IMR-90 (cell line): ENCODE measurements at regions not wholly inside any gene's neighbourhood (a gene's known extent, or its start where the extent isn't known, plus 50 kb on each side); places are given as distances from the start of the nearest gene placed in this dataset.

Experiments
- ATAC-seq: fragments of 200-7000 bp; cut with Tn5 transposase; 2 replicates; pipeline ENCODE4 v1.9.1; 2020; ENCODE audit warnings: low read depth, mild to moderate bottlenecking, moderate library complexity
- BruUV-seq: library from RNA; stranded (reverse); fragments of 400-500 nt; replicated peaks from 2 replicates; lab custom pipeline; 2021; lab: Mats Ljungman, UMichigan
- CTCF ChIA-PET: fragments of 300-600 bp; formaldehyde crosslinking; extraction: SDS; loops from one replicate; lab custom pipeline; 2021; ENCODE audit warnings: antibody characterized with exemption; lab: Yijun Ruan, JAX
- POLR2A ChIA-PET: fragments of 300-600 bp; sonication (Branson Sonifier 250); formaldehyde crosslinking; loops from one replicate; lab custom pipeline; 2022; ENCODE audit warnings: antibody characterized with exemption; ENCODE audit not compliant: unreplicated experiment; lab: Charles Lee
- DNase-seq: peaks from one replicate; pipeline ENCODE4 v3.0.0; 2013
- H2AFZ ChIP-seq: replicated peaks from 2 replicates; pipeline ENCODE3; 2013; ENCODE audit warnings: low read length, mild to moderate bottlenecking; ENCODE audit not compliant: poor library complexity
- H2AK5ac ChIP-seq: 2 replicates; pipeline ENCODE4 v1.6.1; 2013; ENCODE audit warnings: low read depth, low read length, inconsistent platforms
- H2AK9ac ChIP-seq: replicated peaks from 2 replicates; pipeline ENCODE3; 2013; ENCODE audit warnings: mild to moderate bottlenecking, low read depth, low read length, moderate library complexity; ENCODE audit not compliant: poor library complexity
- H2BK120ac ChIP-seq: 2 replicates; pipeline ENCODE4 v1.6.1; 2013; ENCODE audit warnings: low read depth, low read length, inconsistent platforms
- H2BK15ac ChIP-seq: 3 replicates; pipeline ENCODE4 v1.6.1; 2013; ENCODE audit warnings: low read depth, low read length, inconsistent platforms
- H2BK20ac ChIP-seq: 2 replicates; pipeline ENCODE4 v1.6.1; 2013; ENCODE audit warnings: low read depth, mild to moderate bottlenecking, inconsistent platforms, low read length, moderate library complexity
- H2BK5ac ChIP-seq: 2 replicates; pipeline ENCODE4 v1.6.1; 2013; ENCODE audit warnings: mild to moderate bottlenecking, low read depth, low read length, inconsistent platforms; ENCODE audit not compliant: poor library complexity, severe bottlenecking
- H3K14ac ChIP-seq: replicated peaks from 2 replicates; pipeline ENCODE4 v1.6.1; 2013; ENCODE audit warnings: low read depth, low read length, inconsistent platforms
- H3K18ac ChIP-seq: 2 replicates; pipeline ENCODE4 v1.6.1; 2013; ENCODE audit warnings: low read depth, low read length, control low read depth
- H3K23ac ChIP-seq: 2 replicates; pipeline ENCODE4 v1.6.1; 2013; ENCODE audit warnings: low read depth, low read length, inconsistent platforms
- H3K27ac ChIP-seq: 2 replicates; pipeline ENCODE4 v1.5.1; 2013; ENCODE audit warnings: mild to moderate bottlenecking, control low read depth, low read length; ENCODE audit not compliant: insufficient read depth
- H3K27me3 ChIP-seq: 2 replicates; pipeline ENCODE4 v1.6.1; 2013; ENCODE audit warnings: low read length; ENCODE audit not compliant: control insufficient read depth, insufficient read depth
- H3K36me3 ChIP-seq: 2 replicates; pipeline ENCODE4 v1.6.1; 2013; ENCODE audit warnings: low read length, mixed read lengths; ENCODE audit not compliant: control insufficient read depth, insufficient read depth
- H3K4ac ChIP-seq: 2 replicates; pipeline ENCODE4 v1.6.1; 2013; ENCODE audit warnings: low read depth, low read length, inconsistent platforms
- H3K4me1 ChIP-seq: 2 replicates; pipeline ENCODE4 v1.6.1; 2013; ENCODE audit warnings: low read length, mixed read lengths; ENCODE audit not compliant: control insufficient read depth, insufficient read depth
- H3K4me2 ChIP-seq: 2 replicates; pipeline ENCODE4 v1.6.1; 2013; ENCODE audit warnings: low read depth, mild to moderate bottlenecking, control low read depth, low read length, moderate library complexity
- H3K4me3 ChIP-seq: 2 replicates; pipeline ENCODE4 v1.5.1; 2013; ENCODE audit warnings: low read depth, mild to moderate bottlenecking, control low read depth, low read length, moderate library complexity; ENCODE audit not compliant: insufficient read depth
- H3K56ac ChIP-seq: 2 replicates; pipeline ENCODE4 v1.6.1; 2013; ENCODE audit warnings: low read length, inconsistent platforms; ENCODE audit not compliant: insufficient read depth; ENCODE audit errors: extremely low read depth
- H3K79me1 ChIP-seq, 2 experiments: 2 replicates each; pipeline ENCODE4 v1.6.1; 2013; ENCODE audit warnings: low read length in 2 of 2, inconsistent platforms in 1 of 2, low read depth in 1 of 2
- H3K9ac ChIP-seq: 2 replicates; pipeline ENCODE4 v1.6.1; 2013; ENCODE audit warnings: low read depth, low read length, control low read depth
- H3K9me1 ChIP-seq: 2 replicates; pipeline ENCODE4 v1.6.1; 2013; ENCODE audit warnings: low read length, inconsistent platforms; ENCODE audit not compliant: insufficient read depth
- H3K9me3 ChIP-seq: 2 replicates; pipeline ENCODE4 v1.6.1; 2013; ENCODE audit warnings: low read length; ENCODE audit not compliant: control insufficient read depth, insufficient read depth
- H4K20me1 ChIP-seq: 2 replicates; pipeline ENCODE4 v1.6.1; 2013; ENCODE audit warnings: low read length, inconsistent platforms; ENCODE audit not compliant: insufficient read depth
- H4K5ac ChIP-seq: 2 replicates; pipeline ENCODE4 v1.6.1; 2013; ENCODE audit warnings: mild to moderate bottlenecking, low read depth, low read length, control low read depth
- H4K8ac ChIP-seq, 2 experiments: 2 replicates each; pipeline ENCODE4 v1.6.1; 2013; ENCODE audit warnings: low read depth in 2 of 2, low read length in 2 of 2, control low read depth in 1 of 2, inconsistent platforms in 1 of 2
- H4K91ac ChIP-seq: 2 replicates; pipeline ENCODE4 v1.6.1; 2013; ENCODE audit warnings: low read depth, low read length, inconsistent platforms; ENCODE audit not compliant: insufficient read depth
- BHLHE40 ChIP-seq: fragments of 150-350 bp; IDR thresholded peaks from 2 replicates; pipeline ENCODE4 v1.6.1; 2016; ENCODE audit warnings: mild to moderate bottlenecking, low read depth, low read length
- CEBPB ChIP-seq: IDR thresholded peaks from 2 replicates; pipeline ENCODE4 v1.6.1; 2012; ENCODE audit warnings: low read depth, low read length, improper control_type of control experiment
- CHD1 ChIP-seq: IDR thresholded peaks from 2 replicates; pipeline ENCODE4 v1.6.1; 2012; ENCODE audit warnings: low read depth, low read length, improper control_type of control experiment
- CTCF ChIP-seq: conservative IDR thresholded peaks from 2 replicates; pipeline ENCODE4 v1.5.1; 2012; ENCODE audit warnings: mild to moderate bottlenecking, low read depth, low read length, improper control_type of control experiment
- ELK1 ChIP-seq: fragments of 150-350 bp; IDR thresholded peaks from 2 replicates; pipeline ENCODE4 v1.6.1; 2016; ENCODE audit warnings: low read depth, mild to moderate bottlenecking, low read length, moderate library complexity, borderline replicate concordance
- FOS ChIP-seq: fragments of 150-350 bp; IDR thresholded peaks from 2 replicates; pipeline ENCODE4 v1.6.1; 2016; ENCODE audit warnings: low read depth, low read length
- MAFK ChIP-seq: IDR thresholded peaks from 2 replicates; pipeline ENCODE4 v1.6.1; 2012; ENCODE audit warnings: low read depth, low read length, improper control_type of control experiment
- MAZ ChIP-seq: IDR thresholded peaks from 2 replicates; pipeline ENCODE4 v1.6.1; 2012; ENCODE audit warnings: low read depth, mild to moderate bottlenecking, low read length, improper control_type of control experiment, moderate library complexity, borderline replicate concordance
- MXI1 ChIP-seq: IDR thresholded peaks from 2 replicates; pipeline ENCODE4 v1.6.1; 2012; ENCODE audit warnings: low read depth, mild to moderate bottlenecking, low read length, moderate library complexity, borderline replicate concordance
- NFE2L2 ChIP-seq: fragments of 150-350 bp; IDR thresholded peaks from 2 replicates; pipeline ENCODE4 v1.6.1; 2016; ENCODE audit warnings: low read depth, mild to moderate bottlenecking, low read length
- POLR2A ChIP-seq: IDR thresholded peaks from 2 replicates; pipeline ENCODE4 v1.6.1; 2012; ENCODE audit warnings: mild to moderate bottlenecking, low read depth, low read length
- RAD21 ChIP-seq: IDR thresholded peaks from 2 replicates; pipeline ENCODE4 v1.6.1; 2012; ENCODE audit warnings: low read length, improper control_type of control experiment
- RCOR1 ChIP-seq: IDR thresholded peaks from 2 replicates; pipeline ENCODE4 v1.6.1; 2012; ENCODE audit warnings: mild to moderate bottlenecking, low read length, improper control_type of control experiment; ENCODE audit not compliant: insufficient replicate concordance
- RFX5 ChIP-seq: IDR thresholded peaks from 2 replicates; pipeline ENCODE4 v1.8.0; 2012; ENCODE audit warnings: low read depth, mild to moderate bottlenecking, low read length, moderate library complexity
- SMC3 ChIP-seq: fragments of 150-350 bp; IDR thresholded peaks from 2 replicates; pipeline ENCODE4 v1.6.1; 2016; ENCODE audit warnings: low read depth, mild to moderate bottlenecking, antibody characterized with exemption, low read length, moderate library complexity
- USF2 ChIP-seq: fragments of 150-350 bp; IDR thresholded peaks from 2 replicates; pipeline ENCODE4 v1.6.1; 2017; ENCODE audit warnings: mild to moderate bottlenecking, antibody characterized with exemption, low read length, low read depth
- dilution Hi-C: fragments of 300-500 bp; cut with HindIII; formaldehyde crosslinking; loops from one replicate; pipeline ENCODE4 v1.14.3; 2018; ENCODE audit warnings: low sequenced_read_pairs; ENCODE audit not compliant: unreplicated experiment
- in situ Hi-C: fragments of 300-500 bp; cut with MboI; formaldehyde crosslinking; loops from 3 replicates; pipeline ENCODE4 v1.14.3; 2019; ENCODE audit warnings: low sequenced_read_pairs, inconsistent platforms, mixed read lengths
- intact Hi-C: fragments of 100-400 bp; cut with micrococcal nuclease; formaldehyde crosslinking; loops from 2 replicates; pipeline ENCODE4 v1.10.0; 2022

- Histone ChIP-seq H4K5ac (no peak overlapping the region), H4K20me1 (no peaks in the 10 kb centered on the region), H3K9ac (no peak overlapping the region), H3K9me3 (peaks cover 1% of the 10 kb centered on the region), H4K91ac (no peak overlapping the region), H3K18ac (no peak overlapping the region), H2BK120ac (no peak overlapping the region), H3K36me3 (no peaks in the 10 kb centered on the region), H3K27me3 (no peaks in the 10 kb centered on the region), H2BK20ac (no peak overlapping the region), H3K23ac (no peak overlapping the region), H3K56ac (no peak overlapping the region), H3K14ac (no peak overlapping the region), H2BK5ac (no peak overlapping the region), H3K4me1 (no peaks in the 10 kb centered on the region), H3K79me1 (no peaks in the 10 kb centered on the region), H3K4ac (no peak overlapping the region), H4K8ac (no peak overlapping the region), H3K4me3 (no peak overlapping the region), H3K4me2 (no peak overlapping the region), H2AFZ (no peak overlapping the region), H3K9me1 (no peaks in the 10 kb centered on the region), H2AK5ac (no peak overlapping the region), H2BK15ac (no peak overlapping the region), H2AK9ac (no peak overlapping the region), H3K27ac (no peak overlapping the region)
- in situ Hi-C loops (no loop called here), dilution Hi-C loops (no loop called here), intact Hi-C loops (no loop called here)
- ATAC-seq = no peak
- POLR2A ChIA-PET = no interaction called here
- no TSS peak for BruUV-seq
- TF ChIP-seq MXI1 = no peak
- no peak for TF ChIP-seq CEBPB
- TF ChIP-seq USF2 = no peak
- no peak for TF ChIP-seq POLR2A
- TF ChIP-seq FOS = no peak
- TF ChIP-seq RAD21 = no peak
- TF ChIP-seq ELK1 = no peak
- TF ChIP-seq BHLHE40 = no peak
- no peak for TF ChIP-seq RCOR1
- no peak for TF ChIP-seq CHD1
- no peak for TF ChIP-seq SMC3
- no peak for TF ChIP-seq RFX5
- no peak for TF ChIP-seq CTCF
- no peak for TF ChIP-seq MAFK
- no peak for TF ChIP-seq NFE2L2
- TF ChIP-seq MAZ = no peak
- CTCF ChIA-PET = no interaction called here
- no peak for DNase-seq
Observed at GRCh38 chr21:18142655-18143054, 102.0 kb upstream of the CHODL start.
